Activated naive CD8-positive, alpha-beta T cell treated with anti-CD3 and anti-CD28 coated beads for 36 hours (primary cell): ENCODE measurements at regions not wholly inside any gene's neighbourhood (a gene's known extent, or its start where the extent isn't known, plus 50 kb on each side); places are given as distances from the start of the nearest gene placed in this dataset.

ENCODE experiments used
- DNase-seq: peaks from one replicate; pipeline ENCODE4 v3.0.0; 2021
- H3K27ac Mint-ChIP-seq: one replicate; pipeline ENCODE4 v1.8.0; 2022; ENCODE audit warnings: mild to moderate bottlenecking, moderate library complexity, mixed read lengths
- H3K27me3 Mint-ChIP-seq: one replicate; pipeline ENCODE4 v1.8.0; 2022; ENCODE audit warnings: mild to moderate bottlenecking, mixed read lengths
- H3K36me3 Mint-ChIP-seq: one replicate; pipeline ENCODE4 v1.8.0; 2021; ENCODE audit warnings: mild to moderate bottlenecking, mixed read lengths
- H3K4me1 Mint-ChIP-seq: one replicate; pipeline ENCODE4 v1.8.0; 2021; ENCODE audit warnings: mixed read lengths
- H3K4me3 Mint-ChIP-seq: one replicate; pipeline ENCODE4 v1.8.0; 2022; ENCODE audit warnings: mild to moderate bottlenecking, moderate library complexity, mixed read lengths
- H3K9me3 Mint-ChIP-seq: one replicate; pipeline ENCODE4 v1.8.0; 2022; ENCODE audit warnings: mixed read lengths

- peaks cover 5% of the 10 kb centered on the region for H3K9me3 Mint-ChIP-seq
- no peak for DNase-seq
- H3K27ac Mint-ChIP-seq, result no peak overlapping the region
- no peak overlapping the region for H3K4me3 Mint-ChIP-seq
- H3K36me3 Mint-ChIP-seq, result no peaks in the 10 kb centered on the region
- no peaks in the 10 kb centered on the region for H3K27me3 Mint-ChIP-seq
- H3K4me1 Mint-ChIP-seq, result no peaks in the 10 kb centered on the region
Observed at GRCh38 chr7:93773446-93773845, 117.1 kb downstream of the TFPI2 start.

GRCh38 chr7:93765475-93765874 is 125.1 kb downstream of the TFPI2 start:
- H3K4me3 Mint-ChIP-seq, result no peak overlapping the region
- no peak overlapping the region for H3K27ac Mint-ChIP-seq
- no peaks in the 10 kb centered on the region for H3K27me3 Mint-ChIP-seq
- H3K4me1 Mint-ChIP-seq, result no peaks in the 10 kb centered on the region
- no peaks in the 10 kb centered on the region for H3K36me3 Mint-ChIP-seq
- no peak for DNase-seq
- peaks cover 6% of the 10 kb centered on the region for H3K9me3 Mint-ChIP-seq

DNA sequence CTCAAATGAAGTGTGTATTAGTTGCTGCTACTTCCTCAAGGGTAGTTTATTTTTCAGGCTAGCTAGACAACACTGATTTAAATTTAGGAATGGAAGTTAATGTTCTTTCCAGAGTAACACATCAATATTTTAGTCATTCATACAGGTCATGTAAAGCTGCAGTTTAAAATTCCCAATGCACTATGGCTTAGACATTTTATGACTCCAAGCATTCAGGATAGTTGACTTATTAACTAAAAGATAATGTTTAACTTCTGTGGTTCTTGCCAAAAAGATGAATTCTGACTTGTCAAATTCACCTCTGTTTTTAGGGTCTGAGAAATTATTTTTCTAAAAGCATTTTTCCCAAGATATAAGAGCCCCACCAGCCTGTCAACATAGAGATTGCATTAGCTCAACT is 131.9 kb downstream of the TFPI2 start:
- H3K27ac Mint-ChIP-seq, result no peak overlapping the region
- no peaks in the 10 kb centered on the region for H3K4me1 Mint-ChIP-seq
- no peaks in the 10 kb centered on the region for H3K9me3 Mint-ChIP-seq
- H3K4me3 Mint-ChIP-seq, result no peak overlapping the region
- DNase-seq, result no peak
- no peaks in the 10 kb centered on the region for H3K27me3 Mint-ChIP-seq
- no peaks in the 10 kb centered on the region for H3K36me3 Mint-ChIP-seq

- H3K4me3 Mint-ChIP-seq, result no peak overlapping the region
- no peaks in the 10 kb centered on the region for H3K36me3 Mint-ChIP-seq
- H3K9me3 Mint-ChIP-seq, result no peaks in the 10 kb centered on the region
- no peaks in the 10 kb centered on the region for H3K4me1 Mint-ChIP-seq
- H3K27me3 Mint-ChIP-seq, result no peaks in the 10 kb centered on the region
- DNase-seq, result no peak
- H3K27ac Mint-ChIP-seq, result no peak overlapping the region
Observed at GRCh38 chr7:93757426-93757825, 133.1 kb downstream of the TFPI2 start.

DNA sequence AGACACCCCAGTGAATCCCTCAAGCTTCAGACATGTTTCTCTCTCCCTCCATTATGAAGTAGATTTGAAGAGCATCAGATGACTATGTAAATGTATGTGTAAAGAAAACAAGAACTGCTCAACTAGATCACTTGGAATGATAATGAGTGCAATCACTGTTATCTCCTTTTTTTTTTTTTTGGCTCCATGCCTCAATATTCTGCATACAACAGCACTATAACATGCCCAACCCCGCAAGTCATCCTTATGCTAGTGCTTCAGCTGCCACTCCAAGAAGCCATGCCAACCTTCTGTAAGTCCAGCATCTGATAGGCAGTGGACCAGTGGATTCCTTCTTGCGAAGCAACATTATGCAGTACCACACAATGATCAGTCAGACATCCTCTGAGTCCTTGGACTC is 133.7 kb downstream of the TFPI2 start:
- H3K27ac Mint-ChIP-seq, result no peak overlapping the region
- H3K4me1 Mint-ChIP-seq, result no peaks in the 10 kb centered on the region
- no peaks in the 10 kb centered on the region for H3K9me3 Mint-ChIP-seq
- no peak overlapping the region for H3K4me3 Mint-ChIP-seq
- H3K36me3 Mint-ChIP-seq, result no peaks in the 10 kb centered on the region
- no peaks in the 10 kb centered on the region for H3K27me3 Mint-ChIP-seq
- no peak for DNase-seq

DNA sequence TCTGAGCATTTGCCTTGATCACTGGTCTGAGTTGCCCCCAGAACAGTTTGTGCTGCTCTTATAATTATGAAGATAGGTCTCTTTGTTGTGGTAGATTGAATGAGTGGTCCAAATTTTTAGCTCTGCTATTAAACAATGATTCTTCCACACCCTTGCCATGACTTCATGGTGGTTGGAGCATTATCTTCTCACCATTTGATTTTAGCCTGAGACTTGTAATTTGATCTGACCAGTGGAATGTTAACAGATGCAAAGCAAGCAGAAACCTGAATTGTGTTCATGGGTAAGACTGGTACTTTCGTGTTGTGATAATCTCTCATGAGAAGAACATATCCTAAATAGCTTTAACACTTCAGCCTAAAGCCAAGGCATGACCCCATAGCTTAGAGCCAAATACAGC is 139.1 kb downstream of the TFPI2 start:
- no peak overlapping the region for H3K4me3 Mint-ChIP-seq
- no peak overlapping the region for H3K27ac Mint-ChIP-seq
- no peak for DNase-seq
- no peaks in the 10 kb centered on the region for H3K27me3 Mint-ChIP-seq
- no peaks in the 10 kb centered on the region for H3K4me1 Mint-ChIP-seq
- H3K36me3 Mint-ChIP-seq, result no peaks in the 10 kb centered on the region
- no peaks in the 10 kb centered on the region for H3K9me3 Mint-ChIP-seq

- H3K4me3 Mint-ChIP-seq, result no peak overlapping the region
- H3K27ac Mint-ChIP-seq, result no peak overlapping the region
- no peaks in the 10 kb centered on the region for H3K27me3 Mint-ChIP-seq
- DNase-seq, result no peak
- H3K9me3 Mint-ChIP-seq, result no peaks in the 10 kb centered on the region
- H3K36me3 Mint-ChIP-seq, result no peaks in the 10 kb centered on the region
- no peaks in the 10 kb centered on the region for H3K4me1 Mint-ChIP-seq
Observed at GRCh38 chr7:93750986-93751385, 139.6 kb downstream of the TFPI2 start.

GRCh38 chr7:93747019-93747418 is 143.5 kb downstream of the TFPI2 start:
- no peaks in the 10 kb centered on the region for H3K27me3 Mint-ChIP-seq
- no peak overlapping the region for H3K27ac Mint-ChIP-seq
- no peak for DNase-seq
- no peaks in the 10 kb centered on the region for H3K36me3 Mint-ChIP-seq
- peaks cover 2% of the 10 kb centered on the region for H3K4me1 Mint-ChIP-seq
- H3K4me3 Mint-ChIP-seq, result no peak overlapping the region
- H3K9me3 Mint-ChIP-seq, result peaks cover 2% of the 10 kb centered on the region

DNA sequence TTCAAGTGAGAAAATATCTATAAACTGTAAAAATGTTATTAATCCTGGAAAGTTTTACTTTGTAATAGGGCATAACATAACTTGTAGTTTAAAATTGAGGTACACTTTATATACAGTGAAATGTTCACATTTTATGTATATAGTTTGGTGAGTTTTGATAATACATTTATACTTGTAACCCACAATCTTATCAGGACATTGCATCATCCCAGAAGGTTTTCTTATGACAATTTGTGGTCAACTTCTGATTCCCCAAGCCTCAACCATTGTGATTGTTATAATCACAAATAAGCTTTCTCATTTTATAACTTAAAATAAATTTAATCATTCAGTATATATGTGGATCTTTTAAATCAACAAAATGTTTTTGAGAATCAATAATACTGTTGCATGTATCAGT is 151.1 kb downstream of the TFPI2 start:
- Mint-ChIP-seq H3K4me3 (no peak overlapping the region), H3K9me3 (peaks cover 2% of the 10 kb centered on the region), H3K4me1 (peaks cover 2% of the 10 kb centered on the region), H3K27ac (no peak overlapping the region), H3K36me3 (no peaks in the 10 kb centered on the region), H3K27me3 (no peaks in the 10 kb centered on the region)
- DNase-seq, result no peak

DNA sequence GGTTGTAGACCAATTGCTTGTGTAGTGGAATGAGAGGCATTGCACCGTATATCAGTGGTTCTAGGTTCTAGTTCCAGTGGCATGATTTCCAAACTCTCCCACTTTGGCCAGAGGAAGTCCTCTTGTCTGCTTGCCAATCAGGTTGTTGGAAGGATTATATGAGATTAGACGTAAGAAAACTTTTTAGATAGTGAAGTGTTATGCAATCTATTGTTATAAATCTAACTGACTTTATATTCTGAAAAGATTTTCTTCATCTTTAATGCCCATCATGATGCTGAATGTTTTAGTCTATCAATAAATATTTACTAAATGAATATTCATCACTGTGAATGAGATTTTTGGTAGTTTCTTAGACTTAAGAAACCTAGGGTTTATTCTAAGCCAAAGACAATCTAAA is 152.6 kb downstream of the TFPI2 start:
- no peak overlapping the region for H3K4me3 Mint-ChIP-seq
- H3K27ac Mint-ChIP-seq, result no peak overlapping the region
- no peaks in the 10 kb centered on the region for H3K36me3 Mint-ChIP-seq
- no peaks in the 10 kb centered on the region for H3K27me3 Mint-ChIP-seq
- H3K9me3 Mint-ChIP-seq, result peaks cover 2% of the 10 kb centered on the region
- H3K4me1 Mint-ChIP-seq, result peaks cover 2% of the 10 kb centered on the region
- no peak for DNase-seq

- Mint-ChIP-seq H3K27me3 (peaks cover 4% of the 10 kb centered on the region), H3K27ac (no peak overlapping the region), H3K4me3 (no peak overlapping the region), H3K36me3 (no peaks in the 10 kb centered on the region), H3K4me1 (no peaks in the 10 kb centered on the region), H3K9me3 (no peaks in the 10 kb centered on the region)
- no peak for DNase-seq
Observed at GRCh38 chr7:93736668-93737369, 153.7 kb downstream of the TFPI2 start.

DNA sequence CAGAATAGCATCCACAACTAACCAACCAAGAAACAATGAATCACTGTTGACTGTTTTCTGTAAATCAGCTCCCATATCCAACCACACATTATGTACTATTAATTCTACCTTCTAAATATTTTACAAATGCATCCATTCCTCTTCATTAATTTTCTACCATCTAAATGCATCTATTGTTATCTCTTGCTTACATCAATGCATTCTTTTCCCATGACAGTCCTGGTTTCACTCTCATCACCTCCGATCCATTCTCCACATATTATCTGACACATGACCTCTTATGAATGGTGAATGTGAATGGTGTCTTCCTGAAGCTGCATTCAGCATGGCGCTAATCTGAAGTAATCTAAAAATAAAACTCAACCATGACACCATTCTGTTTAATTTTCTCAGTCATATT is 153.8 kb upstream of the CALCR start:
- Mint-ChIP-seq H3K27me3 (peaks cover 5% of the 10 kb centered on the region), H3K36me3 (no peaks in the 10 kb centered on the region), H3K4me1 (no peaks in the 10 kb centered on the region)

GRCh38 chr7:93725954-93726353 is 151.4 kb upstream of the CALCR start:
- no peaks in the 10 kb centered on the region for H3K9me3 Mint-ChIP-seq
- H3K27me3 Mint-ChIP-seq, result no peaks in the 10 kb centered on the region
- no peak overlapping the region for H3K27ac Mint-ChIP-seq
- no peaks in the 10 kb centered on the region for H3K36me3 Mint-ChIP-seq
- no peak overlapping the region for H3K4me3 Mint-ChIP-seq
- H3K4me1 Mint-ChIP-seq, result no peaks in the 10 kb centered on the region
- no peak for DNase-seq

More for the DNA sequence above, 153.8 kb upstream of the CALCR start:
- no peak for DNase-seq
- H3K9me3 Mint-ChIP-seq, result no peaks in the 10 kb centered on the region
- H3K27ac Mint-ChIP-seq, result no peak overlapping the region
- no peak overlapping the region for H3K4me3 Mint-ChIP-seq

DNA sequence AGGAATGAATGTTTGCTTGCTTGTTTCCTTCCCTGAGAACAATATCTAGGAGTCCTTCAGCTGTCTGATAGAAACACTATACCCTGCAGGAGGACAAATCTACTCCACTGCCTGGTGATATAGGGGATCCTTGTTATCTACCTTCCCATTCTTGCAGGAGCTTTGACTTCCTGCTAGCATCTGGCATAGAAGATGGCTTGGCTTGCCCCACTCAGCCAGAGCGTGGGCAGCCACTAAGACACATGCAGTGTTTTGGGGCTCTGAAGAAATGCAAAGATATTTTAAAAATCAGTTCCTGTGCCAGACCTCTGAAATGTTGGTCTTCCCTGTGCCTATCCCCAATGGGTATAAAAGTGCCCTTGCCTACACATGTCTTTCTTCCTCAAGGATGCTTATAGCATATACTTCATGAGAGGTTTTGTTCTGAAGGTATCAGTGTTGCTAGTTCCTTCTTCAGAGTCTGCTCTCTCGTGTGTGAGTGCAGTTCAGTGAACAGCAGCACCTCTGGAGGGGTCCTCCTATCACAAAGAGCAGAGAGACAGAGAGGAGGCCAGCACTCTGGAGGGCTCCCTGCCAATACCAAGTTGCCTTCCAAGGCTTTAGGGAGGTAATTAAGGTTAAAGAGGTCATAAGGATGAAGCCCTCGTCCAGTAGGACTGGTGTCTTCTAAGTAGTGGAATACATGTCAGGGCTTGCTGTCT is 149.1 kb upstream of the CALCR start:
- DNase-seq, result no peak
- H3K36me3 Mint-ChIP-seq, result no peaks in the 10 kb centered on the region
- H3K9me3 Mint-ChIP-seq, result no peaks in the 10 kb centered on the region
- H3K4me1 Mint-ChIP-seq, result no peaks in the 10 kb centered on the region
- H3K27me3 Mint-ChIP-seq, result no peaks in the 10 kb centered on the region
- H3K27ac Mint-ChIP-seq, result no peak overlapping the region
- no peak overlapping the region for H3K4me3 Mint-ChIP-seq

DNA sequence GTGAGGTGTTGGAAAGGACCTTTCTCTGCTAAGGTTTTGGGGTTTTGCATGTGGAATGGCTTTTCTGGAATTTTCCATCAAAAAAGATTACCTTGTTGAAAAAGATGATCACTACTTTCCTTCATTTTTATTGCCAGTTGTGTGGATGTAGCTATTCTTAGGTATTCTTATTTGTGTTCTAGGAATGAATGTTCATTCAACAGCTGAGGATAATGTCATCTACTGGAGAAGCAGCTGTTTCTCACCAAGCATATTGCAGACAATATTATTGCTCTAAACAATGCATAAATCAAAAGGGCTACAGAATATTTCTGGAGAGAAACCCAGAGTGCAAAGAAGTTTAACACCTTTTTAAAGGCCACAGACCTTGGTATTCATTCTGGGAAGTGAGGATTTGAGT is 145.6 kb upstream of the CALCR start:
- H3K4me1 Mint-ChIP-seq, result no peaks in the 10 kb centered on the region
- H3K36me3 Mint-ChIP-seq, result no peaks in the 10 kb centered on the region
- DNase-seq, result no peak
- no peaks in the 10 kb centered on the region for H3K9me3 Mint-ChIP-seq
- no peak overlapping the region for H3K27ac Mint-ChIP-seq
- peaks cover 17% of the 10 kb centered on the region for H3K27me3 Mint-ChIP-seq
- no peak overlapping the region for H3K4me3 Mint-ChIP-seq

- Mint-ChIP-seq H3K27ac (no peak overlapping the region), H3K27me3 (peaks cover 19% of the 10 kb centered on the region), H3K9me3 (no peaks in the 10 kb centered on the region), H3K4me3 (no peak overlapping the region), H3K4me1 (no peaks in the 10 kb centered on the region), H3K36me3 (no peaks in the 10 kb centered on the region)
- DNase-seq, result no peak
Observed at GRCh38 chr7:93719546-93719945, 145.0 kb upstream of the CALCR start.
